HG03280 (cell line): ENCODE measurements at regions not wholly inside any gene's neighbourhood (a gene's known extent, or its start where the extent isn't known, plus 50 kb on each side); places are given as distances from the start of the nearest gene placed in this dataset.
"Not testable (repeated sequence)": the region's sequence is repeated elsewhere in the genome, so short reads cannot be mapped to it uniquely, and the experiment has no call there.

ENCODE experiments used
- ATAC-seq: cut with Tn5 transposase; IDR thresholded peaks from one replicate; pipeline ENCODE4 v1.9.1; 2021; ENCODE audit warnings: mild to moderate bottlenecking, moderate library complexity; ENCODE audit not compliant: unreplicated experiment

DNA sequence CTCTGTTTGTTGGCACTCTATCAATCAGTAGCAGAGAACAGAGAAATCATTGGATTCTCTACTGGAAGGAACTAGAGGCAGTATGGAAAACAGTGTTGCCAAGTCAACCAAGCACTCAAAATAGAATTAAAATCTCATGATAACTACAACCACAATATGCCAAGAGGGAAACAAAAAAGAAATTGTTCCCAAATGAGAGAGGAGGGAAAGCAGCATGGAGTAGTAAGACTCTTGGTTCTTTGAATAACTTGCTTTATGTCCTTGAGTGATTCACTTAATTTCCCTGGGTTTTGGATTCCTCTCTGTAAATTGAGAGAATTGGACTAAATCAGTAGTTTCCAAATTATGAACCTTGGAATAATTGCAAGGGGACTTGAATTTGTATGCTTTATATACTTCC lies 285.5 kb upstream of the ANKRD50 start:
- no peak for ATAC-seq

DNA sequence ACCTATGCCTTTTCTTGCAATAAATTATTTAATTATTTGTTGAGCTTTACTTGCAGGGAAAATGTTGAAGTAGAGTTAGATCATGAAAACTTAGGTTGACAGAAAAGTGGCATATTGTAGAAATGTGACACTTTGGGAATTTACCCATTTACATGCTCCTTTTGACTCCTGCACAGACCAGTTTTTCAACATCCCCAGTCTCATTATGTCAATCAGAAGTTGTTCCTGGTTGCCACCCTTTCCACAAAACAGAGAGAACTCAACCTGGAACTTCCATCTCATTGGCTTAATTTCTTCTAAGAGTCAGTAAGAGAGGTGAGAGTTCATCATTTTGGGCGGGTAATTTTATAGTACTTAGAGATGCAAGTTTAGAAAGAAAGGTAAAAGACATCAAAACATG lies 284.6 kb upstream of the ANKRD50 start:
- ATAC-seq: no peak

DNA sequence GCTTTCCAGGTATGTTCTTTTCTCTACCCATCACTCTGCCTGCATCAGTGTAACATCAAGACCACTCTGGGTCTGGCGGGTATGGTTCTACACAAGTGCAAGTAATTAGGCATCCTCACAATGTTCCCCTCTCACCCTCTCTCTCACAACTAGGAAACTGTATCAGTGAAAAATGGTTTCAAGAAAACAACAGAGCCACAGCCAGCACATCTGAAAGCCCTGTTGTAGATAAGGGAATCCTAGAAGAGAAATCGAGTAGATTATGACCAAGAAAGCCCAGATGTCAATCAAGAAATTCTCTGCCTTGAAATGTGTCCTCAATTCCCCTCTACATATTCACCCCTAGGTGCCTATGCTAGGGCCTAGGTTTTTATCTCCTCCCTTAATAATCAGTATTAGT lies 281.3 kb upstream of the ANKRD50 start:
- no peak for ATAC-seq

DNA sequence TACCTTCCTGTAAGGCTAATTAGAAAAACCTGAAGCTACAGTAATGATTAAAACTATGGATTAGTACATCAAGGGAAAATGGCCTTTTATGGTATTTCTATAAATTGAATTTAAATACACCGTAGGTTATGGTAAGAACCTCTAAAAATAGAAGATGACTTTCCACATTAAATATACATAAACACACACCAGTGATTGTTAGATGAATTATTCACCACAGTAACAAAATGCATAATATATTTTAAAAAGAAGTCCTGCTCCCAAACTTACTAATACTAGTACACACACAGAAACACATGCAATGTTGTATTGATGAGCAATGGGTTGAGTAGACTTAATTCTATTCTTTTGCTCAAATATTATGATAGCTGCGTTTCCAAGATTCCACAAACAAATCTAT lies 277.9 kb upstream of the ANKRD50 start:
- ATAC-seq: no peak

DNA sequence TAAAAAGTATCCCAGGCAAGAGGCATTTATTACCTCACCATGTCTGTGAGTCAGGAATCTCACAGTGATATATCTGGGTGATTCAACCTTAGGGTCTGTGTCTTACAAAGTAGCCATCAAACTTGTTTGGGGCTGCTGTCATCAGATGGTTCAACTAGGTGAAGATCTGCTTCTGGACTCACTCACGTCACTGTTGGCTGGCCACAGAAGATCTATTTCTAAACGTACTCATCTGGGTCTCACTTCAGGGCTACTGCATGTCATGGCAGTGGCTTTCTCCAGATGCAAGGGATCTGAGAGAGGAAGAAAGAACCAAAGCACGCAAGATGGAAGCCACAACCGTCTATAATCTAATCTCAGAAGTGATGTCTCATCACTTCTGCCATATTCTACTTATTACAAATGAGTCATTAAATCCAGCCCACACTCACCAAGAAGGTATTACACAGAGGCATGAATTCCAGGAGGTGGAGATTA lies 267.8 kb upstream of the ANKRD50 start:
- ATAC-seq: no peak

DNA sequence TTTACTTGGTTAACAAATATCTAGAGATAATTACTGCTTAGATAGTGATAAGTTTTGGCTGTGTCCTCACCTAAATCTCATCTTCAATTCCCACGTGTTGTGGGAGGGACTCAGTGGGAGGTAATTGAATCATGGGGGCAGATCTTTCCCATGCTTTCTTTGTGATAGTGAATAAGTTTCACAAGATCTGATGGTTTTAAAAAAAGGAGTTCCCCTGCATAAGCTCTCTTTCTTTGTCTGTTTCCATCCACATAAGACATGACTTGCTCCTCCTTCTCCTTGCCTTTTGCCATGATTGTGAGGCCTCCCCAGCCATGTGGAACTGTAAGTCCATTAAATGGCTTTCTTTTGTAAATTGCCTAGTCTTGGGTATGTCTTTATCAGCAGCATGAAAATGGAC lies 266.0 kb upstream of the ANKRD50 start:
- ATAC-seq: not testable (repeated sequence)

DNA sequence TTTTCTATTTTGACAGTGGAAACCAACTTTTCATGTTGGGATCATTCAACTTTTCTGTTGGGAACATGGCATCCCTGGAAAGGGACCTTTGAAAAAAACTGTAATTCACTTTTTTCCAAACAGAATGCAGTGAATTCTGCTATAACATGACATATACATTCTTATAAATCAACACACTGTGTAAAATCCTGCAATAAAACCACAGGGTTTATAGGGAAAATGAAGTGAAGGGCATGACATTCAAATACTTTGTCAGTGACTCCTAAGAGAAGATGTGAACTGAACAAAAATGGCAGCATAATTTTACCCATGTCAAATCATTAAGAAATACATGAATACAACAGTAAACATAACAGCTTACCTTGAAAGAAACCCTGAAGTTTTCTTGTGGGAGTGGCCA lies 264.5 kb upstream of the ANKRD50 start:
- no peak for ATAC-seq

DNA sequence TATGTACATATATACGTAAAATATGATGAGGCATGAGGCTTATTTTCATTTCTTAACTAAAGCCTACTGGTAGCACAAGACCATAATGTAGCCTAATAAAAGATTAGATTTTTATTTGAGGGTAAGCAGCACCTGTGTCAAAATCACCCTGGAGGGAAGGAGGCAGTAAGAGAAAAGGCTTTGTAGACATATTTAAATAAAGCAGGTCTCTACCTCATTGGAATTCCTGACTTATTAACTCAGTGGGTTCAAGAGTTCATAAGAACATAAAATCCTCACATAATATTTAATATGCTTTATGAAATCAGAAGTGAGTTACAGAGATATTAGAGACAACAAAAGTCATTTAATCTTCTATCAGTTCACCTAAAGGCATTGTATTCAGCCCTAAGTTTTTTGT lies 261.6 kb upstream of the ANKRD50 start:
- no peak for ATAC-seq

DNA sequence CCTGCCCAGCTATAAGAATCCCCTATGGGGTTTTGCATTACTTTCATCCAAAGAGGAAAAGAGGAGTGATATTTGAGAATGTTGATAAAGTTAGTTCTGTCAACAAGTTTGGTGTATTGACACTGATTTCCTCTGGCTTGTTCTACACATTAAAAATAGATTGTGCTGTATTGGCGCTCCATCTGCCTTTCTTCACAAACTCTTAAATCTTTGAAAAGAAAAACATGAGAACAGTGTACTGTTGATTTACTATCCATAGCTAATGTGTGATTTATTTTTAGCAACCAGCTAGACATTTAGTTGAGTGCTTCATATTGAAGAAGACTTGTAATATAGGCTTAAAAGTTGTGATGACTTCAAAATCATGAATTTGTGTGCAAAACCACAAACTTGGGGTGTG lies 261.2 kb upstream of the ANKRD50 start:
- no peak for ATAC-seq

DNA sequence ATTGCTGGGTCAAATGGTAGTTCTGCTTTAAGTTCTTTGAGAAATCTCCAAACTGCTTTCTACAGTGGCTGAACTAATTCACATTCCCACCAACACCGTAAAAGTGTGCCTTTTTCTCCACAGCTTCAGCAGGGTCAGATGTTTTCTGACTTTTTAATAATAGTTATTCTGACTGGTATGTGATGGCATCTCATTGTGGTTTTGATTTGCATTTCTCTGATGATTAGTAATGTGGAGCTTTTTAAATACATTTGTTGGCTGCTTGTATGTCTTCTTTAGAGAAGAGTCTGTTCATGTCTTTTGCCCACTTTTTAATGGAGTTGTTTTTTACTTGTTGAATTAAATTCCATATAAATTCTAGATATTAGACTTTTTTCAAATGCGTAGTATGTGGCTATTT lies 257.5 kb upstream of the ANKRD50 start:
- no peak for ATAC-seq

DNA sequence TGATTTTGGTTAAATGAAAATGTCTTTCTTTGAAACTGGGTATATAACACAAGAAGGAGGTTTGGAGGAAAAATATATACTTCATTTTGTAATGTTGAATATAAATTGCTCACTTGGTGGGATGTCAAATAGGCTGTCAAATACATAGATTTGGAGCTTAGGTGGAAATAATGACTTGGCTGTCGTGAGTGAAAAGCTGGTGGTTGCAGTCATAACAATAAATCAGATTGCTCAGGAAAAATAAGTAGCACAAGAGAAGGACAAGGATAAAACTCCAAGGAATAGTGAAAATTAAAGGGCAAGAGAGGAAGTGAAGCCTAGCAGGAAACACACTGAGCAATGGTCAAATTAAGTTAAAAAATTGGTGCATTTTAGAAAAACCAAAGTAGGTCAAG lies 253.0 kb upstream of the ANKRD50 start:
- no peak for ATAC-seq

DNA sequence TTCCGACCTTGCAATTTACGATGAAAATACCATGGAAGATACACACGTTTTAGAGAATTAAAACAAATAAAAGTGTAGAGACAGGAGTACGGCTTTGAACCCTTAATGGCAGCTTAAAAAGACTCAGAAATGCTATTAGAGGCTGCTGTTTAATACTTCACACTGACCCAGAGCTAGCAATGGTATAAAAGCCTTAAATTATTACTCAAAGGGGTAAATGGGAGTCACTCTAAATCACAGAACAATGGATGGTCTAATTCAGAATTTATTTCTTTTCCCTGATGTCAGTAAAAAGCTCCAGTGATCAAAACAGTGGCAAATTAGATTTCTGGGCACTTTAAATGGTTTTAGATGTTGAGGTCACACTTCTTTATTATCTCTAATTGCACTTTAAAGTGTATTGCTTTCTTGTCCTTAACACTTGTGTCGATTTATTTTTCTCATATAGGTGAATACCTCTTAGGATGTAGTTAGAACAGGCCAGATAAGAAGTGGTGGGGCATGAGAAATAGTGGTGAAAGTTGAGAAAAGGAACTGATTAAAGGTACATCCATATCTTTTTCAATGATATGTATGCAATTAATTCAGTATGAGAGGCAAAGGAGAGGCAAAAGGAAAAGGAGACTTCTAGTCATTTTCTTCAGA lies 252.4 kb upstream of the ANKRD50 start:
- no peak for ATAC-seq

DNA sequence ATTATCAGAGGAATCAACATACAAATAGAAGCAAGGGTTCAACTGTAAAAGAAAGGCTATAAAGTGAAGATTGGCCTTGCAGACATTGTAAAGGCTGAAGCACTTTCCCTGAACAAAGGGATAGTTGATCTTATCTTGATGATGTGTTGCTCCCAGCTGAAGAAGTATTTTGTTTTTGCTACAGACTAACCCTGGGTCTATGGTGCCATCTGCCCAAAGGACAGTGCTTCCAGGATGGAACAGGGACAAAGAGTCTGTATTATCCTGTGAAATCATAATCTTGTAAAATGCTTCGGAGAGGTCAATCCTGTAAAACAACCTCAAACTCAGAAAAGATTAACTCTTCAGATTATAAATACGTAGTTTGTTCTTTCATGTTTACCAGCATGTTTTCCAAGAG lies 251.7 kb upstream of the ANKRD50 start:
- no peak for ATAC-seq

DNA sequence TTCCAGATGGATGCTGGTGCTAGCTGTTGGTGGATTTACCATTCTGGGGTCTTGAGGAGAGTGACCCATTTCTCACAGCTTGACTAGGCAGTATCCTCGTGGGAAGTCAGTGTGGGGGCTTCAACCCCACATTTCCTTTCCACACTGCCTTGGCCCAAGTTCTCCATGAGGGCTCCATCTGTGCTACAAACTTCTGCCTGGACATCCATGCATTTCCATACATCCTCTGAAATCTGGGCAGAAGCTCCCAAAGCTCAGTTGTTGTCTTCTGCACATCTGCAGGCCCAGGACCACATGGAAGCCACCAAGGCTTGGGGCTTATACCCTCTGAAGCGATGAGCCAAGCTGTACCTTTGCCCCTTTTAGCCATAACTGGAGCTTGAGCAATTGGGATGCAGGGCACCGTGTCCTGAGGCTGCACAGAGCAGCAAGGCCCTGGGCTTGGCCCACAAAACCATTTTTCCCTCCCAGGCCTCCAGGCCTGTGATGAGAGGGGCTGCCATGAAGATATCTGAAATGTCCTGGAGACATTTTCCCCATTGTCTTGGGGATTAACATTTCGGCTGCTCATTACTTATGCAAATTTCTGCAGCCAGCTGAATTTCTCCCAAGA lies 248.7 kb upstream of the ANKRD50 start:
- no peak for ATAC-seq

DNA sequence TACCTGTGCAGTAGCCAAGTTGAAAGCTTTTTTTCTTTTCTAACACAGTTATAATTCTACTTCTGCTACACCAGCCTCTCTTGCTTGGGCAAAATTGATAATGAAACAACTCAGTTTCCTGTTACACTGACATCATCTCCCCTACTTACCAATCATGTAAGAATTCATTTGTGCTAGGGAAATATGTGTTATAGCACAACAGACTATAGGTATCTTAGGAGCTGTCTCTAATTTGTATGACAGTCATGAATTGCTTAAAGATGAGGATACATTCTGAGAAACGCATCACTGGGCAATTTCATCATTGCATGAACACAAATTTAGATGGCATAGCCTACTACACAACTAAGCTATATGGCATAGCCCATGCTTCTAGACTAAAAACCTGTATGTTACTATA lies 246.3 kb upstream of the ANKRD50 start:
- ATAC-seq: no peak

DNA sequence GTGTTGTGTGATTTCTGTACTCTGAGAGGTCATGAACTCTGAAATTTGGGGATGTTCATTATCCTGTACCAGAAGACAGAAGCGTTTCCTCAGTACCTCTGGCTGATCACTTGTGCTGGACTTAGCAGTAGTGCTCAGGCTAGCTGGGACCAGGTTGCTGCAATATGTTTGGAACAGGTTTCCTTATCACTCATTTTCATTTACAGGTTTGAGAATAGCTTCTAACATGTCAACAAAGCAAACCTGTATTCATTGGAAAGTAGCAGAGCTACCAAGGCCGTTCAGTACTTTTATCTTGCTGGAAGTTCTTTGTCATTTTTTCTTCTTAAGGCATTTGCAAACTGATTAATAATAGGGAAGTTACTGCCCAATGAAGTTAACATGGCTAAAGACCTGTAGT lies 242.9 kb upstream of the ANKRD50 start:
- no peak for ATAC-seq

DNA sequence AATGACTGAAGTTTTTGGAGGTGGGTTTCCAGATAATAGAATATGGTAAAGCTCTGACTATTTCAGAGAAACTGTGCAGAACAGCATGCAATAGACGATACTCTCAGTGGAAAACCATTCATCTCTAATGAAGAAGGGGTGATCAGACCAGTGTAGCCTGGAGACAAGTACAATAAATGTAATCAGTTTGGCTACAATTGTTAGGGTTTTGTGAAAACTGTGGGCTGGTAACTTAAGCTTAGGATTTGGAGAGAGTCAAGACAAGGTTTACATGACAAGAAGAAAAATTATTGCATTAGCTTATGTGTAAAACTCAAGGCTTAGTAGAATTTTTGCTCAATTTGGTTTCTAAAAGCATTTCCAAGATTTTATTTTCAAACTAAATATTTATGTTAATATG lies 241.5 kb upstream of the ANKRD50 start:
- ATAC-seq: no peak

DNA sequence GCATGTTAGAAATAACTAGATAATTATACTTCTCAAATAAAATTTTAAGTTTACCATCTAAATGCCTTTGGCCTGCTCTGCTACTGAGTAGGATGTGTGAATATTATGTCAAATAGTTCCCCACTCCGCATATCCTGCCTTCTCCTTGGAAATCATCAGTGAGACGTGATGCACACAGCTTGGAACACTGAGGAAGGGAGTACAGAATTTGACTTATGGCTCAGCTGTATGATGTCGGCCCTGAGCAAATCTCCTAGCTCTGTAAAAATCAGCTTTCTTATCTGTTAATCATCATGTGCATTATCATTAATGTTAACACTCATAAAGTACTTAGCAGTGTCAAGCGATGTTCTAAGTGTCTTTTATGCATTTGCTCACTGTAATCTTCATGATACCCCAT lies 241.0 kb upstream of the ANKRD50 start:
- ATAC-seq: no peak

DNA sequence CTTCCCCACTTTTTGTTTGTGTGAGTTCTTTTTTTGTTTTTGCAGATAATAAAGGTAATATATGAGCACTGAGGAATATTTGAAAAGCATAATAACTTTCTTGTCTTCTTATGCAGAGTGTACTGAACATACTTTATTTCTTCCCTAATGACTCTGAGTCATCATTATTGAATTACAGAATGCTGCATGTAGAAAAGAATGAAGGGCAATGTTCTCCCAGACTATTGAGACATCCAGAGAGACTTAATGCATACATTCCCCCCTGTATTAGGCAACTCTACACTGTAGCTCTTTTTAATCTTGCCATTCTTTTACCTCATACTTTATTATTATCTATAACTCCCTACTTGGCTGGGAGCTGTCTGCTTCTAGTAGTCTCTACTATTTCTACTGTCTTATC lies 240.5 kb upstream of the ANKRD50 start:
- no peak for ATAC-seq

DNA sequence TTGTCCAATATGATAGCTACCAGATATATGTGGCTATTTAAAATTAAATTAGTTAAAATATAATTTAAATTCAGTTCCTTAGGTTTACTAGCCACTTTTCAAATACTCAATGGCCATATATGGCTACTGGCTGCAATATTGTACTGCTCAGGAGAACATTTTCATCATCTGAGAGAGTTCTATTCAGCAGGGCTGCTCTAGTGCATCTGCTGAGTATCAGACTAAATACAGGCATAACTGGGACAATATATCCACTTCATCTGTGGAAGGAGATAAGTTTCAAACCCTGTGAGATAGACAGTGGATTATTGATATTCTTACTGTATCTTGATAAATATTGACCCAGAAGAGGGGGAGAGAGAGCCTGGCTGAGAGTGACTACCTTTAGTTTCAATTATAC lies 240.1 kb upstream of the ANKRD50 start:
- ATAC-seq: no peak

DNA sequence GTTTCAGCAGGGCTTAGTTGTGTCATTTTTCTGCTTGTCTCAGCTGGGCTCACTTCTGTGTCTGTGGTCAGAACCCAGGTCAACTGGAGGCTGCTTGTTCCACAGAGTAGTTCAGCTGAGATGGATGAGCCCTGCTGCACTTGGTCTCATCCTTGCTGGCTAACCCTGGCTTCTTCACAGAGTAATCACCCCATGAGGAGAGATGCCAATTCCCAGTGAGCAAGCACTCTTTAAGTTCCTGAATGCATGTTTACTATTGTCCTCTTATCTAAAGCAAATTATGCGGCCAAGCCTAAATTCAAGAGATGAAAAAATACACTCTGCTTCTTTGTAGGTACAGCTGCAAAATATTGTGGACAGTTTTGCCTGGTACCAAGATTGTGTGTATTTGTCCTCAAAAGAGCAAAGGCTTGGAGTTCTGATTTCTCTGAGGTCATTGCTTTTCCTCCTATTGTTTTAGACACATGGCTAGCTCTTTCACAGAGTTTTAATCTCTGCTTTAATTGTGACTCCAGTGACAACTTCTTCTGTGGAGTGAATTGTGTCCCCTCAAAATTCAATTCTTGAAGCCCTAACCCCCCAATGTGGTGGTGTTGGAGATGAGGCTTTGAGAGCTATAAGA lies 236.6 kb upstream of the ANKRD50 start:
- ATAC-seq: no peak

DNA sequence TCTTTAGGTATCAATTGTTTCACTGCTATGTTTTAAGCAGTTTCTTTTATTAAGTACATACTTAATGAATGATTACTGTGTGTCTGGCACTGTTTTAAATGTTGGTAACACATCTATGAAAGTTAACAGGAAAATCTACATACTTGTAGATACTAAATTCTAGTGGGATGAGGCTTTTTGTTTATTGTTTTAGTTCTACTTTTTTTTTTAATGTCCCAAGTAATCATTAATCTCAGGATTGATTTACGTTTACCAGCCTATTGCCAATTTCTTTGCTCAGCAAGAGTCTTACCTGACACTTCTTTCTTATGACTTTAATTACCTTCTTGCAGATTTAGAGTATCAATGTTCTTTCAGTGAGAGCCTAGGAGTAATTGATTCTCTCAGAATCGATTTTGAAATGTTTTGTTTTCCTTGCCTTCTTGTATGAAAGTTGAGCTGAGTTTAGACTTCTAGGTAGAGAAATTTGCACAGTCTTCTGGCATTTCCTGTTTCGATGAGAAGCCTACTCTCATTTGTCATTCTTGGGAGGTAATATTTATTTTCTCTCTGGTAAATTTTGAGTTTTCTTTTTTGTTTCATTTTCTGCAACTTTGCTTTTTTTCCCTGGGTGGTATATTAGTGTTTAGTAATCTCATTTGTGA lies 235.2 kb upstream of the ANKRD50 start:
- no peak for ATAC-seq
